ENCODE measurements at regions not wholly inside any gene's neighbourhood (a gene's known extent, or its start where the extent isn't known, plus 50 kb on each side); places are given as distances from the start of the nearest gene placed in this dataset.

DNA sequence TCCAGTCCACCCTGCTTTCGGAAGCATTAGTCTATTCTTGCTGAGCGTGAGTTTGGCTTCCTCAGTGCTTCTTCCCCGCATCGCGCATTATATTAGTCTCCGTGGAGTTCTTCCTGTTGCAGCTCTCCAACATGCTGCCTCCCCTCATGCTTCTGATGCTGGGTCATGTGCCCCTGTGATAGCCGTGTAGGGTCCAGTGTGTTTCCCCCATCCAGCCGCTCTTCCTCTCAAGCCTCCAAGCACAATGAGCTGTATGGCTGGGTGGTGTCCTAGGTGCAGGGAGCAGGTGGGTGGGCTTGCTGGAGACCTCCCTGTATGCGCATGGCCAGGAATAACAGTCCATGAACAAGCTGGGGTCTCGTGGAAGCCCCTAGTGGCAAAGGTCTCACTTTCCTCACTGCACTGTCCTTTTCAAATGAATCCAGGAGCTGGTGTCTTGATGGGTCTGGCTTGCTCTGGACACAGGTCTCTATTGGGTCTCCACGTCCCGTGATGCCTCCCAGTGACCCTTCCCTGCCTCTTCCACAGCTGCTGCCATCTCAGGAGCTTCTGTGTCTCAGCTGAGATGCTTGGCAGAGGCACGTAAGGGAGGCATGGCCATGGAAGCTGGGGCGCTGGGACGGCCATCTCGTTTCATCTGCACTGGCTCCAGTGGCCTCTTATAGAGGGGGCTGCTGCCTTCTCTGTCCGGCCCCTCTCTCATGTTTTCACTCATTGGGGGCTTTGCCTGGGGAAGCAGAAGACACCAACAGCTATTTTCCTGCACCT is 54.8 kb upstream of the HDAC4 start:
- DNase-seq (ENCODE audit: low read depth in 3 of 3, low spot score in 2 of 3), result no peak

DNA sequence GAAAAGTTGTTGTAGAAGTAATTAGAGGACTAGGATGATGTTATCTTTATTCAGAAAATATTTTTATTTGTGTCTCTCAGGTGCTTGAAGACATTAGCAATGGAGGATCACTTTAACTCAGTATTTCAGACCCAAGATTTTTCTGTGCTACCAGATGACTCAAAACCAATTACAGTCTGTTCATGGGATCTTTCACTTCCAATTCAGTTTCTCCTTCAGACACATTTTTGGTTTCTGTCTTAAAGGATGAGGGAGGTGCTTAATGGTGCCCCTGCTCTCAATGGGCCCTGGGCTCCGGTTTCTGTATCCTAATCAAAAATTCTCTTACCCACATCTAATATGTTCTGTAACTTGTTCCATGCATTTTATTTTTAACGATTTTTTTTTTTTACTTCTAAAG is 53.7 kb upstream of the HDAC4 start:
- no peak for DNase-seq (ENCODE audit: low read depth in 3 of 3, low spot score in 2 of 3)

All from right renal cortex interstitium (tissue), 3 donors.